Neural cell (in vitro differentiated cells): ENCODE measurements at regions not wholly inside any gene's neighbourhood (a gene's known extent, or its start where the extent isn't known, plus 50 kb on each side); places are given as distances from the start of the nearest gene placed in this dataset.

ENCODE experiments used
- H2AFZ ChIP-seq: fragments of 200-600, 300-800 bp; sonication (generic), shearing (Covaris generic); 2 replicates; pipeline ENCODE4 v1.6.0; 2014; ENCODE audit warnings: low read depth, mild to moderate bottlenecking, antibody characterized with exemption, low read length, moderate library complexity
- H3F3A ChIP-seq: fragments of 200-600 bp; shearing (Covaris generic); 2 replicates; pipeline ENCODE4 v1.6.1; 2016; ENCODE audit warnings: mild to moderate bottlenecking, moderate library complexity, mixed read lengths, antibody characterized with exemption, low read length; ENCODE audit not compliant: insufficient read depth, poor library complexity, severe bottlenecking
- H3K27ac ChIP-seq: fragments of 200-600, 300-800 bp; sonication (generic), shearing (Covaris generic); 2 replicates; pipeline ENCODE4 v1.5.1; 2014; ENCODE audit warnings: mild to moderate bottlenecking, low read length, moderate library complexity
- H3K27me3 ChIP-seq: fragments of 300-800, 200-600 bp; sonication (generic), shearing (Covaris generic); 2 replicates; pipeline ENCODE4 v1.6.0; 2014; ENCODE audit warnings: mild to moderate bottlenecking, low read depth, low read length, moderate library complexity; ENCODE audit not compliant: insufficient read depth
- H3K36me3 ChIP-seq: fragments of 300-800, 200-600 bp; sonication (generic), shearing (Covaris generic); 2 replicates; pipeline ENCODE4 v1.5.1; 2014; ENCODE audit warnings: mild to moderate bottlenecking, antibody characterized with exemption, low read length, moderate library complexity; ENCODE audit not compliant: insufficient read depth
- H3K4me2 ChIP-seq: fragments of 300-800, 200-600 bp; sonication (generic), shearing (Covaris generic); 2 replicates; pipeline ENCODE4 v1.6.0; 2014; ENCODE audit warnings: mild to moderate bottlenecking, low read length
- H3K4me3 ChIP-seq: fragments of 300-800, 200-600 bp; sonication (generic), shearing (Covaris generic); 2 replicates; pipeline ENCODE4 v1.5.1; 2014; ENCODE audit warnings: mild to moderate bottlenecking, low read length, moderate library complexity
- H3K79me2 ChIP-seq: fragments of 200-600 bp; shearing (Covaris generic); replicated peaks from 2 replicates; pipeline ENCODE4 v1.6.0; 2014; ENCODE audit warnings: mild to moderate bottlenecking, low read length, moderate library complexity; ENCODE audit not compliant: insufficient read depth
- H3K9ac ChIP-seq: fragments of 300-800, 200-600 bp; sonication (generic), shearing (Covaris generic); 2 replicates; pipeline ENCODE4 v1.6.1; 2016; ENCODE audit warnings: mild to moderate bottlenecking, low read length, mixed read lengths
- H3K9me2 ChIP-seq: fragments of 200-600 bp; shearing (Covaris generic); 2 replicates; pipeline ENCODE4 v1.6.1; 2016; ENCODE audit warnings: mild to moderate bottlenecking, low read length, mixed read lengths; ENCODE audit not compliant: insufficient read depth
- H3K9me3 ChIP-seq: fragments of 200-600, 300-800 bp; sonication (generic), shearing (Covaris generic); 2 replicates; pipeline ENCODE4 v1.6.1; 2016; ENCODE audit warnings: mild to moderate bottlenecking, mixed run types, low read length, moderate library complexity, mixed read lengths
- H4K20me1 ChIP-seq: fragments of 200-600 bp; shearing (Covaris generic); 2 replicates; pipeline ENCODE4 v1.6.1; 2016; ENCODE audit warnings: mild to moderate bottlenecking, mixed run types; ENCODE audit not compliant: insufficient read depth
- CTCF ChIP-seq: fragments of 450-650 bp; IDR thresholded peaks from 2 replicates; pipeline ENCODE4 v1.5.1; 2014; ENCODE audit warnings: antibody characterized with exemption, mild to moderate bottlenecking, moderate library complexity; ENCODE audit not compliant: poor library complexity, severe bottlenecking
- EP300 ChIP-seq: fragments of 450-650 bp; conservative IDR thresholded peaks from 2 replicates; pipeline ENCODE4 v1.6.1; 2014; ENCODE audit warnings: antibody characterized with exemption, mild to moderate bottlenecking, moderate library complexity; ENCODE audit not compliant: poor library complexity, severe bottlenecking
- EZH2 ChIP-seq: fragments of 200-600, 300-800 bp; shearing (Covaris generic), sonication (generic); IDR thresholded peaks from 2 replicates; pipeline ENCODE4 v1.6.1; 2014; ENCODE audit warnings: antibody characterized with exemption, low read length, borderline replicate concordance, mild to moderate bottlenecking; ENCODE audit not compliant: insufficient read depth, poor library complexity, severe bottlenecking
- MXI1 ChIP-seq: fragments of 450-650 bp; conservative IDR thresholded peaks from 2 replicates; pipeline ENCODE4 v1.6.1; 2014; ENCODE audit warnings: antibody characterized with exemption, mild to moderate bottlenecking; ENCODE audit not compliant: poor library complexity, severe bottlenecking
- POLR2AphosphoS5 ChIP-seq: IDR thresholded peaks from 2 replicates; pipeline ENCODE4 v1.6.1; 2012
- RAD21 ChIP-seq: fragments of 450-650 bp; conservative IDR thresholded peaks from 2 replicates; pipeline ENCODE4 v1.6.1; 2014; ENCODE audit warnings: antibody characterized with exemption, mild to moderate bottlenecking, moderate library complexity
- REST ChIP-seq: IDR thresholded peaks from 2 replicates; pipeline ENCODE4 v1.6.1; 2012; ENCODE audit warnings: borderline replicate concordance
- SMC3 ChIP-seq: fragments of 450-650 bp; conservative IDR thresholded peaks from 2 replicates; pipeline ENCODE4 v1.6.1; 2014; ENCODE audit warnings: antibody characterized with exemption, mild to moderate bottlenecking, moderate library complexity; ENCODE audit not compliant: poor library complexity
- TAF1 ChIP-seq: IDR thresholded peaks from 2 replicates; pipeline ENCODE4 v1.6.1; 2012; ENCODE audit warnings: low read depth

- Histone ChIP-seq H3F3A (no peaks in the 10 kb centered on the region), H3K4me2 (no peak overlapping the region), H2AFZ (no peak overlapping the region), H3K36me3 (no peaks in the 10 kb centered on the region), H3K27me3 (no peaks in the 10 kb centered on the region), H3K4me3 (no peak overlapping the region), H3K9ac (no peak overlapping the region), H3K27ac (no peak overlapping the region), H3K79me2 (no peaks in the 10 kb centered on the region), H3K9me3 (peaks cover 5% of the 10 kb centered on the region), H4K20me1 (no peaks in the 10 kb centered on the region), H3K9me2 (no peaks in the 10 kb centered on the region)
- TF ChIP-seq REST (no peak), EZH2 (no peak), MXI1 (no peak), CTCF (no peak), POLR2AphosphoS5 (peak; percentile 66), EP300 (peak; percentile 30), TAF1 (no peak), RAD21 (no peak), SMC3 (no peak)
Measured at GRCh38 chr1:4331767-4332163, 322.6 kb upstream of the AJAP1 start.

- Histone ChIP-seq H3K9me3 (peaks cover 5% of the 10 kb centered on the region), H3F3A (no peaks in the 10 kb centered on the region), H3K9ac (no peak overlapping the region), H3K79me2 (no peaks in the 10 kb centered on the region), H3K4me3 (no peak overlapping the region), H3K4me2 (no peak overlapping the region), H3K36me3 (no peaks in the 10 kb centered on the region), H3K27ac (no peak overlapping the region), H3K9me2 (no peaks in the 10 kb centered on the region), H2AFZ (no peak overlapping the region), H3K27me3 (no peaks in the 10 kb centered on the region), H4K20me1 (no peaks in the 10 kb centered on the region)
- TF ChIP-seq REST (no peak), MXI1 (no peak), EZH2 (no peak), EP300 (no peak), CTCF (no peak), POLR2AphosphoS5 (no peak), RAD21 (no peak), SMC3 (no peak), TAF1 (no peak)
Measured at GRCh38 chr1:4336507-4336906, 317.9 kb upstream of the AJAP1 start.
